ENCODE measurements at regions not wholly inside any gene's neighbourhood (a gene's known extent, or its start where the extent isn't known, plus 50 kb on each side); places are given as distances from the start of the nearest gene placed in this dataset.

DNA sequence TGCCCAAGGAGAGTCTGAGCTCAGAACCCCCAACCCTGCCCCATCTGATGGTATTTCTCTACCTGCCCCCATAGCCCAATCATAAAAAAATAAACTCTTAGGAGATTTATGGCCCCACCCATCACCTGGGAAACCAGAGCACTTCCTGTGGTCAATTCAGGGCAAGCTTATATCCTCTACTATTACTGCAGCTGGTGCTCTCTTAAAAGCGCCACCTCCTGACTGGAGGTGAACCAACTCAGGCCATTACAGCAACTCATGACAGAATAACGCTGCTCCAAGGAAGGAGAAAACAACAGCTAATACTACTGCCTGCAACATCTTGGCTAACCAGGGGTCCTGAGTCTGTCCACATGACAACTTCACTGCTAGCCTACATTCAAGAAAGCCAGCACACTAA is 195.7 kb downstream of the MTCL1 start:
- Mint-ChIP-seq H3K4me3 (ENCODE audit: low read depth, unreplicated experiment) (no peak overlapping the region), H3K27ac (ENCODE audit: unreplicated experiment) (no peak overlapping the region), H3K36me3 (ENCODE audit: insufficient read depth, unreplicated experiment) (no peaks in the 10 kb centered on the region), H3K27me3 (ENCODE audit: unreplicated experiment) (no peaks in the 10 kb centered on the region), H3K4me1 (ENCODE audit: low read depth, unreplicated experiment) (peaks cover 18% of the 10 kb centered on the region), H3K9me3 (ENCODE audit: low read depth, unreplicated experiment) (peaks cover 15% of the 10 kb centered on the region)
- CTCF ChIA-PET = interaction anchor here (0.6 to 1.3 kb wide), 2 partner anchors 100 to 1885 kb away, joined by 3 to 6 read pairs; no protein-coding TSS in a partner anchor
- TF ChIP-seq, protein P1, sequence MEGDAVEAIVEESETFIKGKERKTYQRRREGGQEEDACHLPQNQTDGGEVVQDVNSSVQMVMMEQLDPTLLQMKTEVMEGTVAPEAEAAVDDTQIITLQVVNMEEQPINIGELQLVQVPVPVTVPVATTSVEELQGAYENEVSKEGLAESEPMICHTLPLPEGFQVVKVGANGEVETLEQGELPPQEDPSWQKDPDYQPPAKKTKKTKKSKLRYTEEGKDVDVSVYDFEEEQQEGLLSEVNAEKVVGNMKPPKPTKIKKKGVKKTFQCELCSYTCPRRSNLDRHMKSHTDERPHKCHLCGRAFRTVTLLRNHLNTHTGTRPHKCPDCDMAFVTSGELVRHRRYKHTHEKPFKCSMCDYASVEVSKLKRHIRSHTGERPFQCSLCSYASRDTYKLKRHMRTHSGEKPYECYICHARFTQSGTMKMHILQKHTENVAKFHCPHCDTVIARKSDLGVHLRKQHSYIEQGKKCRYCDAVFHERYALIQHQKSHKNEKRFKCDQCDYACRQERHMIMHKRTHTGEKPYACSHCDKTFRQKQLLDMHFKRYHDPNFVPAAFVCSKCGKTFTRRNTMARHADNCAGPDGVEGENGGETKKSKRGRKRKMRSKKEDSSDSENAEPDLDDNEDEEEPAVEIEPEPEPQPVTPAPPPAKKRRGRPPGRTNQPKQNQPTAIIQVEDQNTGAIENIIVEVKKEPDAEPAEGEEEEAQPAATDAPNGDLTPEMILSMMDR (IDR thresholded peaks at IDR 0.05; ENCODE audit: unreplicated experiment) = no peak
- intact Hi-C loops (cut with micrococcal nuclease; ENCODE audit: unreplicated experiment) = no loop called here
- no TSS peak for BruUV-seq (replicated peaks)
- no peak for DNase-seq

DNA sequence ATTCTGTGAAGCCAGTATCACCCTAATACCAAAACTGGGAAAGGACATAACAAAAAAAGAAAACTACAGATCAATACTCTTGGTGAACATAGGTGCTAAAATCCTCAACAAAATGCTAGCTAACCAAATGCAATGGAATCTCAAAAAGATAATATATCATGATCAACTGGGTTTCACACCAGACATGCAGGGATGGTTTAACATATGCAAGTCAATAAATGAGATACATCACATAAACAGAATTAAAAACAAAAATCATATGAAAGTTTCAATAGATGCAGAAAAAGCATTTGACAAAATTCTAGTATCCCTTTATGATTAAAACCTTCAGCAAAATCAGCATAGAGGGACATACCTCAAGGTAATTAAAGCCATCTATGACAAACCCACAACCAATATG is 198.2 kb upstream of the NDUFV2 start:
- DNase-seq = no peak
- intact Hi-C loops (cut with micrococcal nuclease; ENCODE audit: unreplicated experiment) = no loop called here
- peaks cover 17% of the 10 kb centered on the region for H3K9me3 Mint-ChIP-seq (ENCODE audit: low read depth, unreplicated experiment)
- TF ChIP-seq, protein P1 (IDR thresholded peaks at IDR 0.05; ENCODE audit: unreplicated experiment) = no peak
- CTCF ChIA-PET = no interaction called here
- peaks cover 10% of the 10 kb centered on the region for H3K4me1 Mint-ChIP-seq (ENCODE audit: low read depth, unreplicated experiment)
- no peak overlapping the region for H3K27ac Mint-ChIP-seq (ENCODE audit: unreplicated experiment)
- no peaks in the 10 kb centered on the region for H3K27me3 Mint-ChIP-seq (ENCODE audit: unreplicated experiment)
- H3K4me3 Mint-ChIP-seq (ENCODE audit: low read depth, unreplicated experiment) = no peak overlapping the region
- no peaks in the 10 kb centered on the region for H3K36me3 Mint-ChIP-seq (ENCODE audit: insufficient read depth, unreplicated experiment)
- BruUV-seq (replicated peaks) = no TSS peak

DNA sequence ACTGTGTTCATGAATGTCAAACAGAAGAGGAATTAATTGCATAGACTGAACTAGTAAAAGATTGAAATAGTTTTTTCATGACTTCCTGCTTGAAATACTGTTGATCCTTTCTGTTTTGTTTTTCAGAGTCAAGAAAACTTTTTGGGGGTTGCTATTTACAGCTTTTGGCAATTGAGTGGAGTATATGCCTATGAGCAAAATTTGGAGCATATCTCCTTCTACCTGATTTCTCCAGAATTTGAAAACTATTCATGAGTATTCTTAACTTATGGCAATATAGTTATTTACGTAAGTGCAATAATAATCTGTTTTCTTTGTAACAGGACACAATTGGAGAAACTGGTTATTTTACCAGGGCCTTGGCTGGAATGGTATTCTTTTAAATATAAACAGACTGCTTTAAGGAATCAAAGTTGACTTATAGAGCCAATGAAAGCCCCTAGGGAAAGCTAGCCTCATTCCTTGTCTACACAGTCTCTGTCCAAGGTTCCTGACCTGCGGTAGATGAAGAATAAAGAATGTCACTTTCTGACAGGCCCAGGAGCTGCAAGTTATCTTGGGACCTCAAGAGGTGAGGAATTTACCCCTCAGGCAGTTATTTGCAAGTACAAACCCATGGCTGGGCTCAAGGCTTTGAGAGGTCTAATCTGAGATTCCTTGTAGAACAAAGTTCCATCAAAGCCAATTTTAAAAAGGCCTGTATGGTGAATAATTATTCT is 193.5 kb upstream of the NDUFV2 start:
- Mint-ChIP-seq H3K36me3 (ENCODE audit: insufficient read depth, unreplicated experiment) (no peaks in the 10 kb centered on the region), H3K9me3 (ENCODE audit: low read depth, unreplicated experiment) (peaks cover 16% of the 10 kb centered on the region), H3K27ac (ENCODE audit: unreplicated experiment) (no peak overlapping the region), H3K4me3 (ENCODE audit: low read depth, unreplicated experiment) (no peak overlapping the region), H3K4me1 (ENCODE audit: low read depth, unreplicated experiment) (peaks cover 13% of the 10 kb centered on the region), H3K27me3 (ENCODE audit: unreplicated experiment) (no peaks in the 10 kb centered on the region)
- no peak for DNase-seq
- BruUV-seq (replicated peaks) = no TSS peak
- intact Hi-C loops (cut with micrococcal nuclease; ENCODE audit: unreplicated experiment) = no loop called here
- CTCF ChIA-PET = no interaction called here
- TF ChIP-seq, protein P1 (IDR thresholded peaks at IDR 0.05; ENCODE audit: unreplicated experiment) = no peak

DNA sequence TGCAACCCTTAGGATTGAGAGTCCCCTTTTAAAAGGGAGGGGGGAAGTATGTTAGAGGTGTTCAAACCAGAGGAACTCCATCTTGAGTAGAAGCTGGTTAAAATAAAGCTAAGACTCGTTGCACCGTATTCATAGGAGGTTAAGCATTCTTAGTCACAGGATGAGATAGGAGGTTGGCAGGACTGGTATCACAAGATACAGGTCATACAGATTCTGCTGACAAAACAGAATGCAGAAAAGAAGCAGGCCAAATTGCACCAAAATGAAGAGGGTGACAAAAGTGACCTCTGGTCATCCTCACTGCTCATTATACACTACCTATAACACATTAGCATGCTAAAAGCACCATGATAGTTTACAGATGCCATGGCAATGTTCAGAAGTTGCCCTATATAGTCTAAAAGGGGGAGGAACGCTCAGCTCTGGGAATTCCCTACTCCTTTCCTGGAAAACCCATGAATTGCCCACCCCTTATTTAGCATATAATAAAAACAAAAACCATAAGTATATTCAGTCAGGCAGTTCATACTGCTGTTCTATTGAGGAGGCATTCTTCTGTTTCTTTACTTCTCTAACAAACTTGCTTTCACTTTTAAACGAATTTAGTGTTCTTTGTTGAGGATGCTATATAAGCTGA is 192.2 kb upstream of the NDUFV2 start:
- BruUV-seq (replicated peaks) = no TSS peak
- Mint-ChIP-seq H3K4me1 (ENCODE audit: low read depth, unreplicated experiment) (peaks cover 21% of the 10 kb centered on the region), H3K4me3 (ENCODE audit: low read depth, unreplicated experiment) (no peak overlapping the region), H3K27me3 (ENCODE audit: unreplicated experiment) (no peaks in the 10 kb centered on the region), H3K9me3 (ENCODE audit: low read depth, unreplicated experiment) (peaks cover 12% of the 10 kb centered on the region), H3K36me3 (ENCODE audit: insufficient read depth, unreplicated experiment) (no peaks in the 10 kb centered on the region), H3K27ac (ENCODE audit: unreplicated experiment) (no peak overlapping the region)
- TF ChIP-seq, protein P1 (IDR thresholded peaks at IDR 0.05; ENCODE audit: unreplicated experiment) = no peak
- CTCF ChIA-PET = no interaction called here
- intact Hi-C loops (cut with micrococcal nuclease; ENCODE audit: unreplicated experiment) = no loop called here
- DNase-seq = no peak

All from Calu3 (cell line).